Colonic mucosa (tissue), 4 donors: ENCODE measurements at regions not wholly inside any gene's neighbourhood (a gene's known extent, or its start where the extent isn't known, plus 50 kb on each side); places are given as distances from the start of the nearest gene placed in this dataset.

Experiments used
- DNase-seq: peaks from one replicate; pipeline ENCODE4 v3.0.0-alpha.2; 2020
- H3K27ac ChIP-seq: fragments of 200-600 bp; one replicate; pipeline ENCODE4 v1.8.0; 2021
- H3K27me3 ChIP-seq: fragments of 200-600 bp; one replicate; pipeline ENCODE4 v1.8.0; 2021
- H3K36me3 ChIP-seq: fragments of 200-600 bp; one replicate; pipeline ENCODE4 v1.8.0; 2021
- H3K4me1 ChIP-seq: fragments of 200-600 bp; one replicate; pipeline ENCODE4 v1.8.0; 2021; ENCODE audit warnings: mild to moderate bottlenecking
- H3K4me3 ChIP-seq: fragments of 200-600 bp; one replicate; pipeline ENCODE4 v1.8.0; 2021
- H3K9ac ChIP-seq, 2 donors: one replicate each; pipeline ENCODE4 v1.7.0; 2013; ENCODE audit warnings: control low read depth in 2 of 2, low read depth in 2 of 2, low read length in 2 of 2
- H3K9me3 ChIP-seq: fragments of 200-600 bp; one replicate; pipeline ENCODE4 v1.8.0; 2021
- CTCF ChIP-seq: fragments of 200-600 bp; IDR thresholded peaks from one replicate; pipeline ENCODE4 v1.8.0; 2022; ENCODE audit warnings: antibody characterized with exemption, mild to moderate bottlenecking
- intact Hi-C: fragments of 100-400 bp; cut with DNase I; formaldehyde crosslinking; loops from one replicate; pipeline ENCODE4 v1.14.1; 2022
- donor health status: healthy.
- donor health status: DM: no; HTN: no; CAD: no.
- donor health status: DM: no; HTN: no; CAD: no.

- Histone ChIP-seq H3K9ac (no peak overlapping the region), H3K9me3 (no peaks in the 10 kb centered on the region), H3K4me3 (no peak overlapping the region), H3K4me1 (no peaks in the 10 kb centered on the region), H3K27ac (no peak overlapping the region), H3K27me3 (no peaks in the 10 kb centered on the region), H3K36me3 (no peaks in the 10 kb centered on the region)
- intact Hi-C loops, result no loop called here
- TF ChIP-seq CTCF, result no peak
- no peak for DNase-seq
Observed at GRCh38 chr11:114896594-114896993, 218.3 kb downstream of the NXPE2 start.

- no peak for DNase-seq
- intact Hi-C loops, result no loop called here
Observed at GRCh38 chr11:114909866-114910265, 231.5 kb downstream of the NXPE2 start.

GRCh38 chr11:114912826-114913225 is 234.5 kb downstream of the NXPE2 start:
- intact Hi-C loops, result no loop called here
- Histone ChIP-seq H3K9ac (no peak overlapping the region), H3K27me3 (no peaks in the 10 kb centered on the region), H3K4me3 (no peak overlapping the region), H3K9me3 (no peaks in the 10 kb centered on the region), H3K36me3 (no peaks in the 10 kb centered on the region), H3K27ac (no peak overlapping the region), H3K4me1 (no peaks in the 10 kb centered on the region)
- DNase-seq, result no peak
- no peak for TF ChIP-seq CTCF

More at GRCh38 chr11:114909866-114910265, 231.5 kb downstream of the NXPE2 start:
- TF ChIP-seq CTCF, result no peak
- Histone ChIP-seq H3K27me3 (no peaks in the 10 kb centered on the region), H3K36me3 (no peaks in the 10 kb centered on the region), H3K9ac (no peak overlapping the region), H3K4me3 (no peak overlapping the region), H3K4me1 (no peaks in the 10 kb centered on the region), H3K27ac (no peak overlapping the region), H3K9me3 (no peaks in the 10 kb centered on the region)

- no peaks in the 10 kb centered on the region for H3K4me1 ChIP-seq
- no peak for DNase-seq
- no peak for TF ChIP-seq CTCF
- no peaks in the 10 kb centered on the region for H3K36me3 ChIP-seq
- no peak overlapping the region for H3K4me3 ChIP-seq
- H3K9me3 ChIP-seq, result no peaks in the 10 kb centered on the region
- no peak overlapping the region for H3K27ac ChIP-seq
- intact Hi-C loops, result no loop called here
- H3K27me3 ChIP-seq, result no peaks in the 10 kb centered on the region
- no peak overlapping the region for H3K9ac ChIP-seq
Observed at GRCh38 chr11:114914231-114915005, 236.1 kb downstream of the NXPE2 start.

GRCh38 chr11:114915871-114916805 is 237.8 kb downstream of the NXPE2 start:
- no peak for DNase-seq
- H3K9me3 ChIP-seq, result no peaks in the 10 kb centered on the region
- intact Hi-C loops, result no loop called here
- no peak overlapping the region for H3K4me3 ChIP-seq
- no peaks in the 10 kb centered on the region for H3K4me1 ChIP-seq
- no peak overlapping the region for H3K9ac ChIP-seq
- H3K36me3 ChIP-seq, result no peaks in the 10 kb centered on the region
- no peak for TF ChIP-seq CTCF
- H3K27me3 ChIP-seq, result no peaks in the 10 kb centered on the region
- H3K27ac ChIP-seq, result no peak overlapping the region
